Left colon (tissue), 2 donors: ENCODE measurements at regions not wholly inside any gene's neighbourhood (a gene's known extent, or its start where the extent isn't known, plus 50 kb on each side); places are given as distances from the start of the nearest gene placed in this dataset.

ENCODE experiments used
- ATAC-seq: fragments of 200-7000 bp; cut with Tn5 transposase; one replicate; pipeline ENCODE4 v1.9.1; 2020; ENCODE audit warnings: mild to moderate bottlenecking, moderate library complexity
- DNase-seq, 2 donors: peaks; one replicate each; pipeline ENCODE4 v3.0.0-alpha.2; 2020
- intact Hi-C, 2 donors: fragments of 100-400 bp; cut with DNase I in 1 of 2; cut with micrococcal nuclease in 1 of 2; formaldehyde crosslinking; loops; one replicate each; pipeline versions ENCODE4 v1.11.2 to v1.14.0; 2022; cut with DNase I, micrococcal nuclease
- donor health status: DM: no; HTN: no; CAD: no.
- donor health status: DM: yes; HTN: yes; CAD: no.

DNA sequence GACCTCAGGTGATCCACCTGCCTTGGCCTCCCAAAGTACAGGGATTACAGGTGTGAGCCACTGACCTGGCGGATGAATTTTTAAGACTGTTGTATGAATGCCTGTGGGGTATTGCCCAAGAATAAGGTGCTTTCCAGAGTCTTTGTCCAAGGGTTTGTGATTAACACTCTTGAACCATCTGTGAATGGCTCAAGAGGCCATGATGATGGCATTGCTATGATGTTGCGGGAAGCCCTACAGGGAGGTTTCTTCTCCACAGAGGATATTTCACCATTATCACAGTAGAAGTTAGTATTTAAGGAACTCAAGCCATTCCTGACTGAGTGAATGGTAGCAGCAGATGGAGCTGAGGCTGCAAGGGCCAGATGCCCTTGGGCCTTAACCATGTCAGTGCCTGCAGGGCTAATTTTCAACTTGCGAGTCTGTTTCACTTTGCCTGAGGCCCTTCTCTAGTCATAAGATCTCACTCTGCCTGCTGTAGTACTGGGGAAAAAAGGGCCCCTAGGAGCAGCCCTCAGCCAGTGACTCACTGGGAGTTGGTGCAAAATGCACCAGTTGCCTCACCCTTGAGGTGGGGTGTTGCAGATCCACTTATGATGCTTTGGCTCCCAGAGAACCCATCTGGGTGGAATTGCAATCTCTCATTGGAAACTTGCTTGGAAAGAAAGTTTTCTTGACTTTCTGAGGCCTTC lies 108.6 kb upstream of the FLRT2 start:
- ATAC-seq (no peak), DNase-seq (no peak)
- intact Hi-C loops = no loop called here

DNA sequence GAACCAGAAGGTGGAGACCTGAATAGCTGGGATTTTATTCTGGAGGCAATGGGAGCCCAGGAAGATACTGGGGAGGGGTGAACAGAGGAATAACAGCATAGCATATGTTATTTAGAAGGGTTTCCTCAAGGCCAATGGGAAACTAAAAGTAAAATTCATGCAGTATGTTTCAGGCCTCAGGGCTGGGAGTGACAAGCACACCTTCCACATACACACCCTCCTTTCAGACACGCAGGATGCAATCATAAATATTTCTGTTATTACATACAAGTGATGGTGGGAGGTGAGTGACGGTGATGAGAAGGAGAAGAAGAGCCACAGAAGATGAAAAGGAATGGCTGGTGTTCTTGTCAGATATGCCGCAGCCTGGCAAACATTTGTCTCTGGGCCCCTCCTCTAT lies 106.1 kb upstream of the FLRT2 start:
- intact Hi-C loops = no loop called here
- DNase-seq = no peak
- no peak for ATAC-seq

DNA sequence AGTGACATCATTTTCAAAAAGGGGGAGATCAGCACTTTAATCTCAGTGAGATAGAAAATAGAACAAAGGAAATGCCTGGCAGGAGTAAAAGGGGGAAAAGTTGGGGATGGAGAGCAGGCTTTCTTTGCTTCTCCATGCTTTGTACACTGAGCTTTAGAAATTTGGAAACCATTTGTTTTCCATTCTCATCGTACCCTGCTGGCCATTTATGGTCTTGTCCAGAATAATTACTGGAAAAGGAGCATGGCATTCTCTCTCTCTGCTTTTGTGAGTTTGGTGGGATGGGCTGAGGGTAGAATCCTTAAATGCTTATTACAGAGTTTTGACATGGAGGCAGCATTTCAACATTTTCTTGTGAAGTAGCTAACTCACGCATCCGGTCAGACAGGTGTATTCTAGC lies 104.4 kb upstream of the FLRT2 start:
- ATAC-seq = no peak
- intact Hi-C loops = no loop called here
- DNase-seq = no peak

DNA sequence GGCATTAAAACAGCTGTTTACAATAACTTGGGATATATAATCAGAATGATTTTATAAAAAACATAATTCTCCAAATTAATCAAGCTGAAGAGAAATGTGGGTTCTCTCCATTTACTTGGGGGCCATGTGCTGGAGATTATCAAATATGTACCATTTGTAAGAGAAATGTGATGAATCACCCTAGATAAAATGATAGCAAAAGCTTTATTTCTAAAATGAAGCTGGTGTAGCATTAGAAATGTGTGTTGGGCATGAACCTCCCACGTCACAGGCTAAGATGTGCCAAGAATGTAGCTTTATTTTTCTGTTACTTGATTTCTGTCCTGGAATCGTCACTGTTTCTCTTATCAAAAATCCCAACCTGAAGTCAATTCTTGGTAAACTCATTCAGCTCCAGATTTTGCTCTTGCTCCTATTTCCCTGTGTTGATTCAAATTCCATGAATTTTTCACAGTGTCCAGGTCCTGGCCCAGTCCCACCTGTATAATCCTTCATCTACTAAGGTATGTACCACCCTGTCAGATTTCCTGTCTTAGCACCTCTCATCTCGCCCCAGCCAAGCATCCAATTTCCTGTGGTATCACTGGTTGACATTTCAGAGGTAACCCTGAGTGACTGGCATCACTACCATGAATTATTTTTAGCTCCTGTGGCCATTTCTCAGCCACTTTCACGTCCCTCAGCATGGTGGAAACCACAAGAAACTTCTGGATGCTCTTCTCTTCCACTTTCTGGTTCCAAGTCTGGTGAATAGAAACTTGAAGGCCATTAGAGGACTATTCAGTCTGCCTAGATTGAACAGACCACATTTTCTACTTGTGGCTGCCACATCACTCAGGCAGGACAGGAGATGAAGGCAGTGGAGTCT lies 103.6 kb upstream of the FLRT2 start:
- ATAC-seq = no peak

DNA sequence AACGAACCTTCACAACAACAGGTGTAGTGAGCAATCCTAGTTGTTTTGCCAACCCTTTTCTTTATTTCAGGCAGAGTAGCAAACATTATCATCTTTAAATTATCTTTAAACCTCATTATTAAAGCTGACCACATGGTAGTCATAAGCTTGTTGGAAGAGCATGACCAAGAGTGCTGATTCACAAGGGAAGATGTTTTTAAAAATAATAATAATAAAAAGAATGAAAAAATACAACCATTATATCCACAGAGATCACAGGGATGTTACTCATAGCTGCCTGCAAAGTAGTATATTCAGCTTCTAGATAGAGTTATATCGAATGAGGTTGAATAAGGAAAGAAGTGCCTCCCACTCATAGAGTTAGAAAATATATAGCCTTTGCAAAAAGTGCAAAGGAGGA lies 101.0 kb upstream of the FLRT2 start:
- DNase-seq (no peak), ATAC-seq (no peak)
- intact Hi-C loops = no loop called here

More for the DNA sequence above, 103.6 kb upstream of the FLRT2 start:
- intact Hi-C loops = no loop called here
- no peak for DNase-seq

DNA sequence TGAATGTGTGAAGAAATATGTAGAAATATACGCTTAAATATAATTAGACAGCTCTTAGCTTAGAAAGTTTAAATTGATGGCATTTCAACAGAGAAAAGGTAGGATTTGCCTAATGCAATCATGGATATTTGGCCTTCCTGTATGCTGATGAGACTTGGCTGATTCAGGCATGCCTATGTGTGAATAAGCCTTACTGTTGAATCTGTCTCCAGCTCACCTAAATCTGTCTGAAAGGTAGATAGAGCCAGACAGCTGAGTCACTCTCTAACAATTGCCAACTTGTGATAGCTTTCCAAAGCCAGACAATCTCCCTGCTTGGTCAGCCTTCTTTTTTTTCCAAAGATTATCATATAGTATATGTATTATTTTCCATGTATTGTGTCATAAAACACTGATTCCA lies 92.8 kb upstream of the FLRT2 start:
- DNase-seq (no peak), ATAC-seq (no peak)
- intact Hi-C loops = no loop called here

DNA sequence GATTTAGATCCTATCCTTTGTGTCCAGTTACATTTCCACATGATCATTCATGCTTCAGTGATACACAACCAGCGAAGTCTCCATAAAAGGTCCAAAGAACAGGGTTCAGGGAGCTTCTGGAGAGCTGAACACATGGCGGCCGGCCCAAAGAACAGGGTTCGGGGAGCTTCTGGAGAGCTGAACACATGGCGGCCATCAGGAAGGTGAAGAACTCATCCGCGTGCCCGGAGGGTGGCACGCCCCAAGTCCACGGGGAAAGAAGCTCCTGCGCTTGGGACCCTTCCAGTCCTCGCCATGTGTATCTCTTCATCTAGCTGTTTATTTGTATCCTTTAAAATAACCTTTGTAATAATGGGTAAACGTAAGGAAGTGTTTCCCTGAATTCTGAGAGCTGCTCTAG lies 91.9 kb upstream of the FLRT2 start:
- DNase-seq = no peak
- intact Hi-C loops = no loop called here
- no peak for ATAC-seq

DNA sequence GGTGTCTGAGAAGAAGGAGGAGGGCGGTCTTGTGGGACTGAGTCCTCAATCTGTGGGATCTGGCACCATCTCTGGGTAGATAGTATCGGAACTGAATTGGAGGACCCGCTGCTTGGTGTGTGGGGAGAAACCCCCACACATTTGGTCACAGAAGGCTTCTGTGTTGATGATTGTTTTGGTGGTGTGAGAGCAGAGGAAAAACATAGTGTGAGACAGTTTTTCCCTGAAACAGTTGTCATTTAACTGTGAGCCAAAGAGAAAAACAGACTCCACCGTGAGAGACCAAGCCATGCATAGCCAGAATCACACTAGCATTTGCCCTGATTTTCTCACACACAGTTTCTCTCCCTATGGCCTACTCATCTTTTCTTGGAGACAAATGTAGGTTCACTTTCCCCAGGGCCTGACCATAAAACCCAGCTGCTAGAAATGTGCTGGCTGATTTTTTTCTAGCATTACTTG lies 91.4 kb upstream of the FLRT2 start:
- intact Hi-C loops = no loop called here
- DNase-seq (no peak), ATAC-seq (no peak)

DNA sequence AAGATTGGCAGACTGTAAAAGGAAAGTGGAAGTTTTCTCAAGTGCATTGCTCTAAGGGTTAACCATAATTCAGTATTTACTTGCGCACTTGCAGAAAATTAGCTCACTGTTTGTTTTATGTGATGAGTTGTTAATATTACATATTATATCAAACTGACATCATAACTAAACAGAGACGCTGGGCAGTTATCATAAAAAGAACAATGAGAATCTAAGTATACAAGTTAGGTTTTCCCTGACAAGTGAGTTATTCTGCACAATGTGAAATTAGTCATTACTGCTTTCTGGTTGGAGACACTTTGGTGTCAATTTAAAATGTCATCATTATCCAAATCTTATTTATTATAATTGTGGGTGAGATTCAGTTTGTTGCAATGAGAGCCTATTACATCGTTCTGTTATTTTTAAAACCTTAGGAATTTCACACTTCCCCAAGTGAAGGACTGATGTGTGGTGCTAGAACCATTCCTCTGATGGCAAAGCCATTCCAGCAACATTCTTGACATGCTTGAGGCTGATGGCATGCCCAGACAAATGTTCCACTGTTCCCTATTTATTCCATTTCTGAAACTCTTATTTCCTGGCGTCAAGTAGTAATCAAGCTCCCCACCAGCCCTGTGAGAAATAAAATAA lies 90.1 kb upstream of the FLRT2 start:
- DNase-seq (no peak), ATAC-seq (no peak)
- intact Hi-C loops = no loop called here

DNA sequence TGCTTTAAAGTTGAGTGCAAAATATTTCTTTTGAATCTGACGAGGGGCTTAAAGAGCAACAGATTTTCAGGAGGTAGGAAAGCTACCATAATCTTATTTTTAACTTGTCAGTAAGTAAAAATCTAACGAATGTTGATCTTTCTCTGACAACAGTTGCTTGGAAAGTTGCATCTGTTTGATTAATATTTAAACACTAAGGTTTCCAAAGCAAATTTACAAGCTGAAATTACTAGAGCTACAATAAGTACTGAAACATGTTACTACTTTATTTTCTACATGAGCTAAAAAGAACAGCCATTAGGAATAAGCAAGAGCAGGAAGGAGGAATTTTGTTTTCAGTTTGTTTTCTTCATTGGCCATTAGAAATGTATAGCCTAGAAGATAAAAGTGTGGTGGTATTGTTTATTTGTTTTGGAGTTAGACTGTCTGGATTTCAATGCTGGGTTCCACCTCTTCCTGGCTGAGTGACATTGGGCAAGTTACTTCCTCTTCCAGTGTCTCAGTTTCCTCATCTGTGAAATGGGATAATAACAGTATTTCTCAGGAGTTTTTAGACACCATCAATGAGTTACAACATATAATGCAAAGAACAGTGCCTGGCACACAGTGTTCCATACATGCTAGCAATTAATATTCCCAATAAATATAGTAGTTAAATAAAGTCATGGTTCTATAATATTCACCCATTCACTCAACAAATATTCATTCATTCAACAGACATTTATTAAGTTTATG lies 87.9 kb upstream of the FLRT2 start:
- intact Hi-C loops = no loop called here
- DNase-seq (no peak), ATAC-seq (no peak)

DNA sequence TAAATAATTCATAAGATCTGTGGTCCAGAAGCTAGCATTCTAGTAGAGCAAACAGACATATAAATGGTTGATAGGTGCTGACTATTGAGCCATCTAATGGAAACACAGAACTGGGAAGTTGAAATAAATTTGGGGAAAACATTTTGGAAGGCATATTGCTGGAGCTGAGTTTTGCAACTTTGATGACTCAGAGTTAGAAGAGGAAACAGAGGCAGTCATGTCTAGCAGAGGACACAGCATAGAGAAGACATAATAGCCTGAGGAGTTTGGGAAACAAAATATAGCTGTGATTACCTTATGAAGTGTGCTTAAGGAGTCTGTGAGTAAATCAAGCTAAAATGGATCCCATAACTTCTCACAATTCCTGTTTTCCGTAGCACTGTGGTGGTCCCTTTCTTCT lies 86.9 kb upstream of the FLRT2 start:
- ATAC-seq (no peak), DNase-seq (no peak)
- intact Hi-C loops = no loop called here

DNA sequence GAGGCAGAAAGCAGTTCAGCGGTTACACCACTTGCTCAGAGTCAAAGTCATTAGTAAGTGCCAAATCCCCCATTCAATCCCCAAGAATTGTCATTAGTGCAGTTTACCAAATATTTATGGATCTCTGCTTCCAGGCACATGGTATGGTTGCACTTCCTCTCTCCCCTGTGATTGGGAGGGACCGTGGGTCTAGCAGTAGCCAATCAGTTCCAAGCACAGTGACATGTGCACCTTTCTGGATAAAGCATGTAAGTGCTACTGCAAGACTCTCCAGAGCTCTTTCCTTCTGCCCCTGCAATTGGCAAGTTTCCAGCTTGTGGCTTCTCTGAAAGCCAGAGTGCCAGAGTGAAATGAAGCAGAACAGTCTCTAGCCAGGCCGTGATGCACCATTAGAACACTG lies 85.3 kb upstream of the FLRT2 start:
- ATAC-seq (no peak), DNase-seq (no peak)
- intact Hi-C loops = no loop called here

DNA sequence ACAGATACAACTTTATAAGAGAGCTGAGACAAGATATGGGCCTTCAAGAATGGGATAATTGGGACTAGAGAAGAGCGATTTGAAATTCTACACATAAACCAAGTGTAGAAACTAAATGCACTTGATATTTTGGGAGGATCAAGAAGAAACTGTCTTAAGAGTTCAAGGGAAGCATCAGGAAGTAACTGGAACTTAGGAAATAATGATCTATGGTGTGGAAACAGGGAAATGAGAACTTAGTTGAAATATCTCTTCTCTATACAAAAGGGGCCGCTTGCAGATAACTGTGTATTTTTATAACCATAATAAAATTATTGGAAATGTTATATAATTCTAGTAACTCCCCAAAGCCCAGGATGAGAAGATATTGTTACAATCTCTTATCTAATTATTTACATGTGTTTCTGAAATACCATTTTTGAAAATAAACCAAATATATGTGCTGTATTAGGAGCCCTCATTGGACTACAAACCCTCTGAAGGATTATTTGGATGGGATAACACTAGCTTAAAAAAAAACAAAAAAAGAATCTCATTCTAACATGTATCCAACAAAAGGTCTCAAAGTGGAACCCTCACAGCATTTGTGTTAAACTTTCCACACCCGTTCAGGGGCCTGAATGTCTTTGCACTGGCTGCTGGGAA lies 84.7 kb upstream of the FLRT2 start:
- no peak for ATAC-seq
- intact Hi-C loops = no loop called here
- no peak for DNase-seq

DNA sequence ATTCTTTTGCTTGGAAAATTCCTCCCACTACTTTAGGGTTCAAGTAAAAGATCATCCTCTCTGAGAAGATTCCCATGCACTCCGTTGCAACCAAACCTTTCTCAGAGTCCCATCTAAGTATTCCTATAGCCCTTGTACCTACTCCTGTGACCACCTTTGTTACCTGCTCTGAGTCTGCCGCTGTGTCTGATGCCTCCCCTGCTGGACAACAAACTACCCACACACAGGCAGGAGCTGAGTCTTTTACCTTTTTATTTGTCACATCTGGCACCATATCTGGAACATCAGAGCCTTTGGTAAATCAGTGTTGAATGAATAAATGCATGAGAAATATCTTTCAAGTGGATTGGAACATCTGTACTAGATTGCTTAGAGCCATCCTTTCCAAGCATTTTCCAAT lies 82.1 kb upstream of the FLRT2 start:
- no peak for ATAC-seq
- intact Hi-C loops = no loop called here
- DNase-seq = no peak

DNA sequence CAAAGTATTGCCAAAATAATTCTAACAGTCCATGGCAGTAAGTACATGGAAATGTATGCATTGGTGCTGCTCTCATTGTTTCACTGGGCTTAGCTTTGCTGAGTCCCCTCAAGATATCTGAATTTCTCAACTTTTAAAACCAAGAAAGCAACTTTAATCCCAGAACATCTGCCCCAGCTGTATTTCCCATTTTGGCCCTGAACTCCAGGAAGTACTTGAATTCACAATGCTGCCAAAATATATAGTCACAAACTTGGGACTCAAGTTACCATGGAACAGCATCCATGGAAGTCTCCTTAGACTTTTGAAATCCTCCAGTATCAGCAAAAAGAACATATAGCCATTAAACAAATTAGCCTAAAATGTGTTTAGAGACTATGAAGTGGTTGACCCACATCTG lies 78.5 kb upstream of the FLRT2 start:
- intact Hi-C loops = no loop called here
- DNase-seq (no peak), ATAC-seq (no peak)

DNA sequence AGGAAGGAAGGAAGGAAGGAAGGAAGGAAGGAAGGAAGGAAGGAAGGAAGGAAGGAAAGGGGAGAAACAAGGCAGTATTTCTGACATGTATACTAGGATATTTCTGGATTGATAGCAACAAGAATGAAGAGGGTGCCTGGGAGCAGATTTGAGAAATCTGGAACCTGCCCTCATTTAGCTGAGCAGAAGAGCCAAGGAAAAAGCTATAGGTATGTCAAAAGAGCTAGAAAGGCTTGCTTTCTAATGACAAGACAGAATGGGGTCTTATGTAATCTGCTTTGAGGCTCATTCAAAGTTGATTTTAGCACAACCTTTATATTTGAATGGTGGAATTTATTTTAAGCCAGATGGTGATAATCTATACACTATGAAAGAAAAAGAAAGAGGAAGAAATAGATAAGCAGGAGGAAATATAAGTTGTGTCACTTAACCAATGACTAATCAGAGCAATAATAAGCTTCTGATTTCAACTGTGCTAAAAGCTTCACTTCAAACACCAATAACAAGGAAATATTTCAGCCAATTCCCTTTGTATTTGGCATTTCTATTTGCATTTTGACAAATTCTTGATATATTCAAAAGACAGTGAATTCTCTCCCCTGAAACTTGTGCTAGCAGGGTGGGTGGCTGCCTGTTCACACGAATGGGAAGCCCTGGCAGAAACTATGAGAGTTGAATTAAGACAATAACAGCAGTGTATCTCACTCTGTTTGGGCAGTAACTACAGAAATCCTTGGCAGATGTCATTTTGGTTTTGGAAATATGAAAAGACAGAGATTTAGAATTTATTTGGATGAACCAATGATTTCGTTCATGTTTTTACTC lies 76.3 kb upstream of the FLRT2 start:
- DNase-seq (no peak), ATAC-seq (no peak)
- intact Hi-C loops = no loop called here

DNA sequence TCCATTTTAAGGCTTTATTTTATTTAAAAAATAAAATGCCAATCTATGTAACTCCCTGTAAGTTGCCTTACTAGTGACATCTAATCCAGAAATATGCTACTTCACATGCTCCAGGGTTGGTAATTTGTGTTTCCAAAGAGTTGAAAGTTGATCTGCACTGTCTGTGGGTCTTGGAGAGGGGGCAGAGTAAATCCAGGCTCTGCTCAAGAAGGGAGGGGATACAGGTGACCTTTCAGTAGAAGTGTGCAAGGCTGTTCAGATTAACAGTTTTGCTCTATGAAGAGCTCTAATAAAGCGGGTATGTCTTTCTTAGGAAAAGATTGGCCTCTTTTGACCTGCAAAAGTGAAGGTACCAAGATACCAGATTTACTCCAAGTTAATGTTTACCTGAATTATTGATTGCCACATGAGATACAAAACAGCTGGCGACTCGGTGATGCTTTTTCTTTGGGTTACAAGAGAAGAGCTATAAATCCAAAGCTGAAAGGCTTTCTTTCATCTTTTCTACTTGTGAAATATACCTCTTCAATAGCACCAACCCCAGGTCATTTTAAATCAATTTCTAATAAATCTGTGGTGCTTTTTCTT lies 75.6 kb upstream of the FLRT2 start:
- ATAC-seq (no peak), DNase-seq (no peak)
- intact Hi-C loops = no loop called here
